HG03103 (cell line): ENCODE measurements at regions not wholly inside any gene's neighbourhood (a gene's known extent, or its start where the extent isn't known, plus 50 kb on each side); places are given as distances from the start of the nearest gene placed in this dataset.

ENCODE experiments used
- ATAC-seq: cut with Tn5 transposase; IDR thresholded peaks from one replicate; pipeline ENCODE4 v1.9.1; 2021; ENCODE audit warnings: low read depth; ENCODE audit not compliant: unreplicated experiment

DNA sequence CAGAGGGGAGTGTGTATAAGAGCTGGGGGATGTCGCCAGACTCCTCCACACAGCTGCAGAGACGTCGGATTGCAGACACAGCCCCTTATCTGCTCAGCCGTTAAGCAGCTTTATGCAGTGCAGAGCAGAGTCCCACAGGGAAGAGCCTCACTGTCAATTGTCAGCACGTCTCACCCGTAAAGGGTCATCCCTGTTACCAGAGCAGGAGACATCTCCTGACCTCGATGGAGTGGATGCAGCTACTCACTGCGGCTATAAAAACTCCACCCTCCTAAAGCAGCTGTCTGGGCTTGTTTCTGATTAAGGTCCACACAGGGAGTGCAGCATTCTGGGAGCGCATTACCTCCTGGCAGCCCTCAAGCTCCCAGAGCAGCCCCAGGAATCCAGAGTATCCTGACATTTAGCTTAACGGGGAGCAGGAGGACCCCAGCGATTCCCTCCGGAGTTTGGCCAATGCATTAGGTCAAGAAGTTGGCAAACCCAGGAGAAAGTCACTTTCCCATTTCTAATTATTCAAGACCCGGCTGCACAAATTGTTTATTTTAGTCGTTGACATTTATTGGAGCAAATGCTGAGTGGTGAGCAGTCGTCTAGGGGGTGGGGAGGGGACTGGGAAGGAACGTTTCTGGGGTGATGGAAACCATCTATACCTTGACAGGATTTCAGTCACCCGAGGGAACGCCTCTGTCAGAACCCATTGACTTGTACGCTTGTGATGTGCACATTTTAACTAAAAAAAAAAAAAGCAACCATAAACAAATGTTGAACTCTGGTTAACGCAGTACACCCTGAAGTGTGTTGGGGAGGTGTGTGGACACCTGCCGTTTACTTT lies 100.0 kb upstream of the ZNF469 start:
- ATAC-seq = no peak

DNA sequence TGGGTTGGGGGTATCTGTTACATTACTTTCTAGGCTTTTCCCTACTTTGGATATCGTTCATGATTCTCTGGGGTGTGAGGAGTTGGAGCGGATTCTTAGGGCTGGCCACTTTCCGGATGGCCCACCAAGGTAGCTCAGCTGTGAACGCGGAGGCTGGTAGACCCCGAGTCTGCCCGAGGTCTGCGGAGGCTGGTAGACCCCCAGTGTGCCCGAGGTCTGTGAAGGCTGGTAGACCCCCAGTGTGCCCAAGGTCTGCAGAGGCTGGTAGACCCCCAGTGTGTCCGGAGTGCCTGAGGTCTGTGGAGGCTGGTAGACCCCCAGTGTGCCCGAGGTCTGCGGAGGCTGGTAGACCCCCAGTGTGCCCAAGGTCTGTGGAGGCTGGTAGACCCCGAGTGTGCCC lies 99.2 kb upstream of the ZNF469 start:
- no peak for ATAC-seq

DNA sequence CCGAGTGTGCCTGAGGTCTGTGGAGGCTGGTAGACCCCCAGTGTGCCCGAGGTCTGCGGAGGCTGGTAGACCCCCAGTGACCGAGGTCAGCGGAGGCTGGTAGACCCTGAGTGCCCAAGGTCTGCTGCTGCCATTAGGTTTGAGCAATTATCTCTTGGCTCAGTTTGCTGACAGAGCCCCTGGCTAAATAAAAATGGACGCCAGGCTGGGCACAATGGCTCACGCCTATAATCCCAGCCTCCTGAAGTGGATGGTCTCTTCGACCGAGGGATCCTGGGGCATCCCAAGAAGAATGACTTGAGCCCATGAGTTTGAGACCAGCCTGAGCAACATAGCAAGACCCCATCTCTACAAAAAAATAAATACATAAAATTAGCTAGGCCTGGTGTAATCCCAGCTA lies 98.7 kb upstream of the ZNF469 start:
- no peak for ATAC-seq

DNA sequence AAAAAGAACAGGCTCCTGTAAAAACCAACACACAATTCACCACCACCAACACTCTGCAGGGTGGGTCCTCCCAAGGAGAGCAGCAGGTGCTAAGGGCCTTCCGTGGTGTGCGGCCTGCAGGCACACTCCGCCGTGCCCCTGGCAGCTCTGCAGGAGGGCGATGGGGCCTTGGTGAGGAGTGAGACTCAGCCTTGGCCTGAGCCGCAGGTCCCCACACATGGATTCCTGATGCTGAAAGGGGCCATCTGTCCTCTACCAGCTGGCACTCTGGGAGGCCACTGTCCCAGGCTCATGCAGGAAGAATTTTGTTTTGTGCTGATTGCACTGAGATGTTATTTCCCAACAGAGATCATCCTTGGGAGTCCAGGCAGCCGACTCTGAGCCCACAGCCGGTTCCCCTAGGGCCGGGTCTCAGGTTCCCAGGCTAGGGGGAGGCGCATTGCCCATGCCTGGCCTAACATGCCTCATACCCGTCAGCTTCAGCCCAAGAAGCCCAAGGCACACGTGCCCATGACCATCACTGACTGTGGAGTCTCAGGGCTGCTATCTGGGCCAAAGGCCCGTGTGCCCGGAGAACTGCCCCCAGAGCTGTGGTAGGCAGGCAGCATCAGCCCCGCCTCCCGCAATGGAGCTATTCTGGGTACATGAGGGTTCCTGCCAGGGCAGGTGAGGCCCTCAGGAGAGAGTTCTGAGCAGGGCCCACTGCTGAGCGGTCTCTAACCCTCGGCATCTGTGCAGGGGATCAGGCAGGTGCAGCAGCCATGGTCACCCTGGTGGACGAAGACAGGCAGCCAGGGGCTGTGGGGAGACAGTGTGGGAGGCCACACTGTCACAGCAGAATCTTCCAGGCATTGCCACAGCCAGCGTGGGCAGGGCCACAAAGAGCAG lies 97.9 kb upstream of the ZNF469 start:
- no peak for ATAC-seq

DNA sequence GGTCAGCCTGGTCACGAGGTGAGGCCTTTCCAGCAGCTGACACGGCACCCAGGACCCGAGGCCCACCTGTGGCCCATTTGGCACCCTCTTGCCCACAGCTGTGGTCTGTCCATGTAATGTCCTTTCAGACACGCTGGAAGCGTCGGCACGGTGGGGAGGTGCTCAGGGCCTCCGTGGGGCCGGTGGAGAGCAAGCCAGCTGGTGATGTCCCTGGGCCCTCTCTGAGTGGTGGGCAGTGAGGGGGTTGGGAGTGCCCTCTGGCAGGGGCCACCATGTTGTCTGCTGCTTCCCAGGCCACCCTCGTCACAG lies 97.3 kb upstream of the ZNF469 start:
- ATAC-seq = no peak

DNA sequence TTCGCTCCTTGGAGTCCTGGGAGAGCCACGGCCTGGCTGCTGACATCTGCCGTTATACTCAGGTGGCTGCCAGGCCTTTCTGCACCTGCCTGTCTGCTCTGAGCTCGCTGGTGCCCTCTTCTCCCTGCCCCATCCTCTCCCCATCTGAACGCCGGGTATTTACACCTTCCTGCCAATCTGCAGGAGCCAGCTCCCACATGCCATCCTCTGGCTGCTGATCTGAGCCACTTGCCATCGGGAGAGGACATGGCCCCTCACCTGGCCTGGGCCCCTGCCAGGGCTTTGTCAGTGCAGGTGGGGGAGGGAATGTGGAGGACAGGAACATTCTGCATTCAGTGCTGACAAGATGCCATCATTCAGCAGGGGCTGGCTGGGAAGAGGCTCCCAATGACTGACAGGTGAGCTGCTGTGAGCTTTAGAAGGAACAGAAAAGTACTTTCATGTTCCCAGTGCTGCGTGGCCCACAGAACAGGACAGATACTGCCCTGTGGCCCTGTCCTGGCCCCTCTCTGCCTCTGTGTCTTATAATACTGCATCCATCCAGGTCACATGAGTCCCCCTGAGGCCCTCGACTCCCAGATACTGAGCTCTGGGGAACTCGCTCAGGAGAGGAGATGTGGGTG lies 96.3 kb upstream of the ZNF469 start:
- no peak for ATAC-seq

DNA sequence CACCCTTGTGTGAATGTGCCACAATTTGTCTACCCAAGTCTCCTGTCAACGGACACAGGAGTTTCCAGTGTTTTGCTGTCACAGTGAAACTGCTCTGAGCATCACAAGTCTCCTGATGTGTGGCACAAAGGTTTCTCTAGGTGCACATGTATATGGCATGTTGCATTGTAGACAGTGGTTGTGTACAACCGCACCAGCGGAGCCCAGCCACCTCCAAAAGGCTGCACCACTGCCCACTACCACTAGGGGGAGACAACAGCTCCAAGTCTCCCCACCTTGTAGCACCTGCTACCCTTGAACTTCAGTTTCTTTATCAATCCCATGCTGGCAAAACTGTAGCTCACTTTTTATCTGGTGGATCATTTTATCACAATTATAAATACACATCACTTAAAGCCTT lies 95.5 kb upstream of the ZNF469 start:
- no peak for ATAC-seq

DNA sequence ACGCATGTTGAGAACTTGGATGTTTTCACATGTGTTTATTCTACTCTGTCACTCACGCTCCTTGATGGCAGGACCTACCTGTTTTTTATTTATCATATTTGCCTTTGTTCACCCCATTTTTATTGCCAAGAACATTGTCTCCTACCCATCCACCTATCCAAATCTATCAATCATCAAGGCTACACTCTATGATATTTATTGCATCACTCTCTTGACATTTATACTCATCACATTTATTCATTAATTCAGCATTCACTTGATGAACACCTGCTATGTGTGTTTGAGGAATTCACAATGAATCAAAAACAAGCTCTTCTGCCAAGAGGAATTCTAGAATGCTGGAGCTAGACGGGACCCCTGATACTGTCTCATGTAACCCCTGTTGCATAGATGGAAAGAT lies 94.5 kb upstream of the ZNF469 start:
- ATAC-seq = no peak

DNA sequence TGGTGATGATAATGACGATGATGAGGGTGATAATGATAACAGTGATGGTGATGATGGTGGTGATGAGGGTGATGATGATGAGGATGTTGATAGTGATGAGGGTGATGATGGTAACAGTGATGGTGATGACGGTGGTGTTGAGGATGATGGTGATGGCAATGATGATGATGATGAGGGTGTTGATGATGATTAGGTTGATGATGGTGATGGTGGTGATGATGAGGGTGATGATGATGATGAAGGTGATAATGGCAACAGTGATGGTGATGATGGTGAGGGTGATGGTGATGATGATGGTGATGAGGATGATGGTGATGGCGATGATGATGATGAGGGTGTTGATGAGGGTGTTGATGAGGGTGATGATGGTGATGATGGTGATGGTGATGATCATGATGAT lies 93.8 kb upstream of the ZNF469 start:
- no peak for ATAC-seq

DNA sequence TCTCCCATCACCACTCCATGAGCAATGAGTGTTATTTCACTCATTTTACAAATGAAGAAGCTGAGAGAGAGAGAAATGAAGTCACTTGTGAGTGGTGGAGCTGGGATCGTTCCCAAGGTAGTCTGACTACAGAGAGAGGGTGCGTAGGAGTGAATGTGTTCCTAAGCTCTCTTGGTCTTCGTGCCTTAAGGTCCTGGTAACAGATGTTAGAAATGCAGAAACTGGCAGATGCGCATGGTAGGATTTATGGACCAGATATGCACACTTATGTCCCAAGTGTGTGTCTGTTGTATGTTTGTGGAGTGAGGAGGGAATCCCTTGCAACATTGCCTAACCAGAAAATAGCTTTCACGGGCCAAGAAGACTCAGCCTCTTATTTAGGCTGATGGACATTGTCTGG lies 93.2 kb upstream of the ZNF469 start:
- ATAC-seq = no peak

DNA sequence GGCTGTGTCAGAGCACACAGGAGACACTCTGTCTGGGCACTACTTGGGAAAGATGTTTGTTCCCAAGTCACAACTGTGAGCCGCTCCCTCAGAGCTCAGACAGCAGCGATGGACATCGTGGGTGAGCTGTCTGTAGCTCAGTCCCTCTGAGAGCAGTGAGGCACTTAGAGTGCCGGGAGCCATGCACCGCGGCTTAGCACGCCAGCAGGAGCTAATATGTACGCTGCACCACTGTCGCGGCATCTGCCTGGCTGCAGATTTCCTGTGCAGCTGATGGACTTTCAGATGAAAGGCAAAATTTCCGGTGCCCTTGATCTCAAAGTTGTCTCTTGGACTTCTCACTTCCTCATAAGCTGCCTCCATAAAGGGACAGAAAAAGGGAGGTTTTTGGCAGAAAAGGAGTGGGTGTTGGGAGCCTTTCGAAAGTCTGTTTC lies 92.8 kb upstream of the ZNF469 start:
- ATAC-seq = no peak

DNA sequence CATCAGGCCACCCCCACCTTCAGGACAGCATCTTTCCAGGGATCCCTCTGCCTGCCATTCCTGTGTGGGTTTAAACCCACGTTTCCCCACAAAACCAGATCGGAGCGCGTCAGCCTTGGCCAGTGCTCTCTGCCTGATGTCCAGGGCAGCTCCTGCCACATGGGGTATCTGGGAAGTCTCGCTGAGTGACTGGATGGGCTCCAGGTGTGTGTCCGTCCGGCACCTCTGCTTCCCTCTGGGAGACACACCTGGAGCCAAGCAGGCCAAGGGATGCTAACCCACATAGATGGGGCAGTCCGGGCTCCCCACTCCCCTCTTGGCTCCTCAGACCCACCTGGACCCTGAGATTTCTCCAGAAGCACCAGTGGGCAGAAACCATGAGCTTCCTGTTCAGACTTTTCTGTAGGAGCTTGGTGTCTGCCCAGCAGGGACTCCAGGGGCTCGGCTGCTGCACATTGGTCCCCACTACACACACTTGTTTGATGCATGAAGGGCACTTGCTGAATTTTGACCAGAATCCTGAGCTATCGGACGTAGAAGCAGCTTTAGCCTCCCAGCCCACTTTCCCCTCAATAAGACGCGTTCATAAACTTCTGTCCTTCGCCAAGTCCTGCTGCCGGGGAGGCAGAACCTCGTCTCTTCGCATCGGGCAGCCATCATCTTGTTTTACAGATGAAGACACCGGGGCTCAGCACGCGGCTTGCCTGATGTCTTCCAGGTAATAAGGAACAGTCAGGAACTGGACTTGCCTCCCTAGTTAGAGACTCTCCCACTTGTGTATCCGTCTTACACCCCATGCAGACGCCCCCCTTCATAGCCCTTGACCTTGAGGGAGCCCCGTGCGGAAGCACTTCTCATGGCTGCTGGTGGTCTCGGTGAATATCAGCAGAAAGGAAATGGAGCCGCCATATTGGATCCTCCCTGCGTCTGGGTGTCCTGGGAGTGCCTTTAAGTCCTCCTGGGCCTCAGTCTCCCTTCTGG lies 91.6 kb upstream of the ZNF469 start:
- ATAC-seq = no peak

DNA sequence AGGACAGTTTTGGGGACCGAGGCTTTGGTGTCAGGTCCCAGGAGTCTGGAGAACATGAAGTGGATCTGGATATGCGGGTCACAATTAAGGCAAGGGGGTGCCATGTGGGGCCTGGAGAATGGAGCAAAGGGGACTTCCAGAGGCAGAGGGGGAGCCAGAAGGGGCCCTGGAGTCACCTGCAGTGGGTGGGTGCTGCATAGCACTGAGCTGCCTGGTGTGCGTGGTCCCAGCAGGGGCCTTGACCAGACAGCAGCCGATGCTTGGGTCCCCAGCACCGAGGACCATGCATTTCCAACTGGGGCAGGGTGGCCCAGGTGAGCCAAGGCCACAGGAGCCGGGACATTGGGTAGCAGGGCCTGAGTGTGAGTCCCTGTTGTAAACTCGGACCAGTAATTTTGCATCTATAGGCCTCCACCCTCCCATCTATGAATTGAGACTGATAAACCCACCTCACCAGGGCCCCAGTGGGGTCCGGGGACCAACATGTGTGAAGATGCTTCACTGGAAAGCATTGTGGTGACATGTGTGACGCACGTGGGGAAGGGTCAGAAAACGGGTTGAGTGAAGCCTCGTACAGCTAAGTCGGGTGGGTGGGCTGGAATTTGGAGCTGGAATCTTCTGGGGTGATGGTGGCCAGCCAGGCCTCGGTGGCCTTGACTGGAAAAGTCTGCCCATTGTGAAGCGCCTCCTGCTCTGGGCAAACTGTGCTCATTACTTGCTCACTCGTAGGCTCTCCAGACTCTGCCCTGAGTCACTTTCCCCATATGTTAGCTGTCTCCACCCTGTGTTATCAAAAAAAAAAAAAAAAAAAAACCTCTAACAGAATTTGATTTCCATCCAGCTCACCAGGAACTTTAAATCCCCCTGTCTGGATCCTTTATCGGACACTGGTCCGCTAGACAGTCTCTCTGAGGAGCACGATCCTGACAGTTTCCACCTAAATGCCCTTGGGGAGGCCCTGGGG lies 90.5 kb upstream of the ZNF469 start:
- no peak for ATAC-seq

DNA sequence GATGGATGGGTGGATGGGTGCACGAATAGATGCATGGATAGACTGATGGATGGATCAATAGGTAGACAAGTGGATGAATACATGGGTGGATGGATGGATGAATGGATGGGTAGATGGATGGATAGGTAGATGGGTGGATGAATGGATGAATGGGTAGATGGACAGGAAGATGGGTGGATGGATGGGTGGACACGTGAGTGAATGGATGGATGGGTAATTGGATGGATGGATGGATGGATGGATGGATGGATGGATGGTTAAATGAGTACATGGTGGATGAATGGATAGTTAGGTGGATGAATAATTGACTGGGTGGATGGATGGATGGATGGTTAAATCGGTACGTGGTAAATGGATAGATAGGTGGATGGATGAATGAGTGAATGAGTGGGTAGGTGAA lies 89.7 kb upstream of the ZNF469 start:
- no peak for ATAC-seq

DNA sequence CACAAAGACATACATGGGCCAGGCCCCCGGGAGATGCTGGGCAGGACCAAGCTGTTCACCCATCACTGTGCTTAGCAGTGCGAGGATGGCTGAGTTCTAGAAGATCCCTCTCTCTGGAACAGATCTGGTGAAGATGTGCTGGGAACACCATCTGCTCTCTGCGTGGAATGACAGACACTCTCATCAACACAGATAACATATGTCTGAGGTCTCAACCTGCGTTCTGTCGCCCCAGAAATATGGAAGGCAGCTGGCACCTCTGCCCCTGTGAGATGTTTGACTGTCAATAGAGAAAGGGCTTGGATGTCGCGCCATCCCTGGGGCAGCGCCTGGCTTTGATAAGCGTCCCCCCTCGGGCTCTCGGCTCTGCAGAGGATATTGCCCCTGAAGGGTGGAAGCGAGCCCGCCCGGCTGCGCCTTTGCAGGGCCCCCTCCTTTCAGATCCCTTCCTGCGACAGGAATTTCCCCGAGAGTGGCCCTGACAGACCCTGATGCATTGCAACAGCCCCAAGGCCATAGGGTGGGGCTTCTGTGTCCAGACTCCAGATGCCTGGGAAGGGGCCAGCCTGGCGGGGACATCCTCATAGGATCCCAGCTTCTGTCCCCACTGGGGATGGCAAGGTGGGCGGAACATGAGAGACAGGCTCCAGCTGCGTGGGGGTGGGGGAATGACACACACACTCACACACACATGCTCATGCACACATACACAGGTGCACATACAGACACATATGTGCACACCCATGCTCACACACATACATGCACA lies 86.9 kb upstream of the ZNF469 start:
- no peak for ATAC-seq

DNA sequence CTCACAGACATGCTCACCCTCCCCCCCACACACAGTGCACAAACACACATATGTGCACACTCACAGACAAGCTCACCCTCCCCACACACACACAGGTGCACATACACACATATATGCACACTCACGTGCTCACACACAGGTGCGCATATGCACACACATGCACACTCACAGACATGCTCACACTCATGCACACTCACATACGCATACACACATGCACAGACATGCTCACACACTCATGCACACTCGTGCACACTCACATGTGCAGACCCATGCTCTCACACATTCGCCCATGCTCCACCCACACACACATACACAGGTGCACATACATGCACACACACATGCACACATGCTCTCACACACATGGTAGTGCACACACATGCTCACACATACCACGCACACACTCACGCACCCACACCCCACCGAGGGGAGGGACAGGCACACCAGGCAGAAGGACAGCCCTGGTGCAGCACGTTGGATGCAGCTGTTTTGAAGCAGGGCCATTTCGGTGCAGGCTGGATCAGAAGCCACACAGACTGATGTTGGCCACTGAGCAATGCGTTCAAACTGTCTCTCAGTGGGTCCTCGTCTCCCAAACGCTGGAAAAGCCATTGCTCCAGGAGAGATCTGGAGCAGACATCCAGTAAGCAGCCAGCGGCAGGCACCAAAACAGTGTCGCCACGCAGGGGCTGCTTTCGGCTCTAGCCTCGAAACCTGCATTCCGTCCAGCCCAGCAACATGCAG lies 86.2 kb upstream of the ZNF469 start:
- ATAC-seq = no peak

DNA sequence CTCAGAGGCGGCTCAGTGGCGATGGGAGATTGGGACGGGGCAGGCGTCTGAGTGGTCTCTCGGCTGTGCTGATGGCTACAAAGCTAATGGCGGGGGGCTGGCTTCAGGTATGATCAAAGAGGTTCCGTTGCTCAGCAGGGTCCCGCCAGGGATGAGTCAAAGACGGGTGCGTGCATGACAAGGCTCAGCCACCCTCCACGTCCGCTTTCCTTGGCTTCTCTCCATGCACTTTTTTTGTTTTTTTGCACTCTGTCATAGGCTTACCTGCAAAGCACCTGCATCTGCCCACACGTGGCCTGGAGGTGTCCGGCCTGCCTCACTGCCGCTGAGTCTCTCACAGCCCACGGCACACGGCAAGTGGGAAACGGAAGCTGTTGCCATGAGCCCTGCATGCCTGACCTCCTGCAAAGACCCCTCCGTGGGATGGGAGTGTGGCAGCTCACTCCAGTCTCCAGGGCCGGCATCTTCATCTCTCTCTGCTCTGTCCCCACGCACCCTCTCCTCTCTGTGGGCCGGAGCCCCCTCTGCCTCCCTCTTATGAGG lies 85.5 kb upstream of the ZNF469 start:
- no peak for ATAC-seq
